Tongue (tissue), 1 donor: ENCODE measurements at regions not wholly inside any gene's neighbourhood (a gene's known extent, or its start where the extent isn't known, plus 50 kb on each side); places are given as distances from the start of the nearest gene placed in this dataset.

Experiments used
- DNase-seq: peaks from one replicate; pipeline ENCODE4 v3.0.0-alpha.2; 2015

DNA sequence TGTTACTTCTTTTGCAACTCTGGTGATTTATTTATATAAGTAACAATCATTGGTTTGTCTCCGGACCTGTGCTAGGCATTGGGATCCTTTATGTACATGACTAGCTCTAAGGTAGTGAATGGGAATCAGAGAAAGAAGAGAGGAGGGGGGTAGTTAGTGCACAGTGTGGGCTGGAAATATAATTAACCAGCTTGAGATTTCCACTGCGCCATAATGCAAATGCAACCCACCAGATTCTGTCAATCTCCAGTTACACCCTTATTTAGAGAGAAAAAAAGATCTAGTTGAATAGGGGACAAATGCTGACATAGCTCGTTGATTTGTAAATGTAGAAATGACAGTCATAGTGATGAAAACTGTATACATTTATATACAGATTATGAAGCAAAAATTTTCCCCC, 342.2 kb upstream of the SLC30A5 start:
- no peak for DNase-seq

DNA sequence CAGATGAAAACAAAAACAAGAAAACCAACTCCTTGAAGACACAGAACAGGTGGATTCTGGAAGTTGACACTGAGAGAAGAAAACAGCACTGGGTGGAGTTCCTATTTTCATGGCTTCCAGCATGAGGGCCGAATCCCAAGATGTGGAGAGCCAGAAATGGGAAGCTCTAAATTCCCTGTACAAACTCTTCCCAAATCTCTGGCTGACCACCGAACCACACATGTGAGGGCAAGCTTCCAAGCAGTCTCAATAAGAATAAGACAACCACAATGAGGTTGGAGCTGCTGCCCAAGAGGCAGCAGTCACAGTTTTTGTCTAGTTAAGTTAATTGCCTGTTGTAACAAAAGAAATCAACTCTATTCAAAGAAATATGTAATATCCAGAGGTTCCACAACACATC, 339.3 kb upstream of the SLC30A5 start:
- DNase-seq: no peak

DNA sequence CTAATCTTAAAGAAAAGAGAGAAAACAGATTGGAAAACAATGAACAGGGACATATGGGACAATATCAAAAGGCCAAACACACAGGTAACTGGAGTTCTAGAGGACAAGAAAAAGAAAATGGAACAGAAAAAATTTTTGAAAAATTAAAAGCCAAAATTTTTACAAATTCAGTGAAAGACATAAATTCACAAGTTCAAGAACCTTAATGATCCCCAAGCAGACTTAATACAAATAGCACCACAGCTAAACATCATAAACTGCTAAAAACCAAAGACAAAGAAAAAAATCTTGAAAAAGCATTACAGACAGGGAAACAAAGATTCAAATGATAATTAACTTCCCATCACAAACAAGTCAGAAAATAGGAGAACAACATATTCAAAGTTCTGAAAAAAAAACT, 338.5 kb upstream of the SLC30A5 start:
- no peak for DNase-seq

DNA sequence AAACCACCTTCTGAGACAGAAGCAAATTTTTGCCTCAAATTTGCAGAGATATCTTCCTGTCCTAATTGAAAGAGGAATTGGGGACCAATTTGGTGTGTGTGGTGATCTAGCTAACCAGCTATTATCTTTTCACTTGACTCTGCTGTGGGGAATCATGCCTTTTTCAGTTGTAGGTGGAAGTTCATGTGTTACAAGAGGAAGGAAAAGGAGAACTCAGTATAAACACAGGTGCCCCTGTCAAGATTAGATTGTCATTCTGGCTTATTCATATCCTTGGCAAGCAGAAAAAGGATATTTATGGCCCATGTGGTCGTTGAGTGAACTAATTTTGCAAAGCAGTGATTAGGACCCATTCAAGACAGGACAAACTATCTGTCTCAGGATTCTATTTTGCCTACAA, 336.8 kb upstream of the SLC30A5 start:
- no peak for DNase-seq

DNA sequence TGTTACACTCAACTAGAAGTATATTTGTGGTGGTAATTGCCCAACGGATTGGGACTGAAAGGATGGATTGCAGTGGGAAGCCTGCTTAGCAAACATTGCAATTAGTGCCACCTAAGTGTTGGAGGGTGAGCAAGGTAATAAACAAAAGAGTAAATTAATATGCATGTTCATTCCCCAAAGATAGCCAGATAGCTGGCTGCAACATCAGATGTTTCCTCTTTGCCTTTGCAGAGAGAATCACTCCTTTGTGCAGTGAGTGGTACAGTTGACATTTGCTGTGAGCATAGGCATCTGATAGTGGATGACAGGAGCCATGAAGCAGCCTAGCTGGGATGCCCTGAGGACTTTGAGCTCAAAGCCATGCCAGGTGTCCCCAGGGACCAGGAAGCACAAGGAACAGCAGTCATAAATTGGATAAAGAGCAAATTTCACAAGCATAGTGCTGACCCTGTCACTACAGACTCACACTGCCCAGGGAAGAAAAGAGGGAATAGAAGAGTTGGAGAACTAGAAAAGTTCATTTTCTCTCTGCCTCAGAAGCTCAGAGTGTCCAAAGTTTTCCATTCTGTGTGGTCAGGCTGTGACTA, 336.1 kb upstream of the SLC30A5 start:
- DNase-seq: no peak

DNA sequence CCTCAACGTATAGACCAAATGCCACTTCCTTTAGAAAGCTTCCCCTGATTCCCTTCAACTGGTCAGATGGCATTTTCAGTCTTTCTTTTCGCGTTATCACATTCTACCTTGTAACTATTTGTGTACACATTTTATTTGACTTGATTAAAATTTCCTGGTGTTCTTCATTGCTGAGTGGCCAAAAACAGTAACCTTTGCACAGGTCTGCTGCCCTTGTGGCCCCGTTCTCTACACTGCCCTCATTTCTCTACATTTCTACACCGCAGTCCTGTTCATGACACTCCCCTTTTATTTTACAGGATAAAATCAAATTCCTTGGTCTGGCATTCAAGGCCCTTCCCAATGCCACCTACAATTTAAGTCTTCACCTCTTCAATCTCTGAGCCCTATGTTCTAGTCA, 334.2 kb upstream of the SLC30A5 start:
- DNase-seq: no peak

DNA sequence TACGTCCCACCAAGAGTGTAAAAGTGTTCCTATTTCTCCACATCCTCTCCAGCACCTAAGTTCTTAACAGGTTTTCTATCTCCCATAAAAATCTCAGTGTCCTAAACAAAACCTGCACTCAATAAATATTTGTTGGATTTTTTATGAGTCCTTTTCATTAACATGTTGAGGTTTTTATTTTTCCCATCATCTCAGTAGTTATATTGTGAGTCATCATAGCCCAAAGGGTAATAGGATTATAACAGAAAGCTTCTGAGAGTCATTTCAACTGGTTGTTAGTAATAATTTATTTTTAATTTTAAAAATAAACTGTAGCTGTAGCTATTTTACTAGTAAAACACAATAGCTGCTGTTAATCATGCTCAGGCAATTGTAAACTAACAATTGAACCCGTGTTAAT, 331.6 kb upstream of the SLC30A5 start:
- DNase-seq: no peak

DNA sequence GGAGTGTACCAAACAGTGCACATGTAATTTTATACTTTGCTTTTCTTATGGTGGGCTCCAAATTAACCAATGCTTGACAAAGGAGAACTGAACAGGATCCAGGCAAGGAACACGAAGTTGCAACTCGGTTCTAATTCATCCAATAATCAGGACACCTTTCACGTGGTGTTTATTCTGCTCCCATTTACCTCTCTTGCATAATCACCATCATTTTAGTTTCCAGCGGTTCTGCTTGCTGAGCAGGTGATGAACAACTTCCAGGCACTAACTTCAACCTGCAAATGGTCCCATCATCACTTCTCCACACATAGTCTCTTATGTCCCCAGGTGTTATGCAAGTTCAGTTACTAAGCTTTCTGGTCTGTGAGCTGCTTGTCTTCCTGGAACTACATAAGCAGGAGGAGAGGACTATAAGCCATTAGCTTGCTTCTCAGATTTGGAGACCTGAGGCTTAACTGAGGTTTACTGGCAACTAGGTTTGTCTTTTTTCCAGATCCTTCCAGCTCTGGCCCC, 326.8 kb upstream of the SLC30A5 start:
- no peak for DNase-seq

DNA sequence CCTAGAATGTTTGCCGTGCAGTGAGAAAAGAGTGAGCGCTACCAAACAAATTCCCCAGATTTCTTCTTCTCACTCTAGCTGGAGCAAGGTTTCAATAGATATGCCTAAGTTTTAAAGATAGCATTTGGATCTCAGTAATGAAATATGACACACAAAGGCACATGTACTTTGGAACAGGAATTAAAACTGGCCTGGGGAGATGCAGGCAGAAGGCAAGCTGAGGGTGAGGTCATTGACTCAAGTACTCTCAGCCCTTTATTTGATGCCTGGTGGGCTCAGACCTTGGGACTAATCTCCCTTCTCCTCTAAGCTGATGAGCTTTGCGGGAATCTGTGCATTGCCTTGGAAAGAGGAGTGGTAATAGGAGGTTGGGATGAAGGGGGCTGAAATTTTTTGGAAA, 323.3 kb upstream of the SLC30A5 start:
- DNase-seq: peak; percentile 37

DNA sequence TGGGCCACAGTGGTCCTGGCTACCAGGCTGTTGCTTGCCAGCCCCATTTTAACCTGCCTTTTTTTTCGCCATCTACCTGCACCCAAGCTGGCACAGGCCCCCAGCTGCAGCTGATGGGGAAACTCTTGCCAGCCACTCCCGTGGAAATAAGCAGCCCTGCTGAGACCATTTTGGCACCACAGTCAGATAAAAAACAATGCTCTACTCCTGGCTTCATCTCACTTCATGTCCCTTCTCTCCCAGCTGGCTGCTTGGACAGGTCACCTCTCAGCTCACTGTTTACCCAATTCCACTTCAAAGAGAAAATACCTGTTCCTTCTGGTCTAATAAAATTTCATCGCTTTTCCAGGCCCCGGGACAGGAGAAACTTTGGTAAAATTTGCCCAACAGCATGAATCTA, 322.6 kb upstream of the SLC30A5 start:
- DNase-seq: no peak

DNA sequence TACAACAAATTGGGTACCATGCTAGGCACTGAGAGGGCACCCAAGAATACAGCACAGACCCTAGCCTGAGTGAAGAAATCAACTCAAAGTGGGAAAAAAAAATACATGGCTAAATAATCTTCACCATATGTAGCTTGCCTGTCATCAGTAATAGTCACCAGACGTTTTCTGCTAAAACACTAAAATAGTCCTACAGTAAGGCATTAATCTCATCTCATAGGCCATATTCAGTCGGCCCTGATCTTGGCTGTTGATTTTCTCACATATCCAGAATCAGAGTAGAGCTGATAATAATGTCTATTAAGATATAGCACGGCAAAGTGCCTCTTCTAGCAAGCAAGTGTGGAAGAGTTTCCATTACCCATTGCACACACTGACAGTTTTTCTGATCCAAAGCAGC, 322.1 kb upstream of the SLC30A5 start:
- DNase-seq: peak; percentile 25

DNA sequence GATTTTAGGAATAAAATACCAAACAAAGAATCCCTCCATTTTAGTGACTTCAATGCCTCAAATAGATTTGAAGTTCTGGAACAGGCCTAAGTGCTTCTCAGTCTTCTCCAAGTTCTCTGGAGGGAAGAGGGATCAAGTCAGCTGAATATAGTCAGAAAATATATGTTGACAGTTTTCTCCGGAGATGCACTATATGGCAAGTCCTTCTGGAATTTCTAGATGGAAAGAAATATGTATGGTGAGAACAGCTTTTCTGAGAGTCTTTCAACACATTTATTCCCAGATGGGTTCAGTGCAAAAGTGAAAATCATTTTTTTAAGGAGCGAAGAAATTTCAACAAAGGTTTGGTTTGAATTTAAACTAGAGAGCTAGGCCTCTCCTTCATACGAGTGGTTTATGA, 317.4 kb upstream of the SLC30A5 start:
- no peak for DNase-seq

DNA sequence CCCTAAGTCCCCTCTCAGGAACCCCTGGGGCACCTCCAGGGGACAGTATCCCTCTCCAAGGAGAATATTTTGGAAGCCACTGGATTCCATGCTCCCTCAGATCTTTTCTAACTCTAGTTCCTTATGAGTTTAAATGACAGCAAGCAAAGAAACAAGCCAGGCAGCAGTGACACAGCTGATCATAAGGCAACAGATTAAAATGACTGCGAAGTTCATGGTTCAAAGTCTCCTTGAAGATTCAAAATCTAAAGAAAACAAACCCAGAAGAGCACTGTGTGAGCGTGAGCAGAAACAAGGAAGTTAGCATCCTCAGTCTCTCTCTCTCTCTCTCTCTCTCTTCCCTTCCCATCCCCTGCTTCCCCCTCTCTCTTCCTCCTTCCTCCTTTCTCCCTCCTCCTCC, 316.7 kb upstream of the SLC30A5 start:
- no peak for DNase-seq

DNA sequence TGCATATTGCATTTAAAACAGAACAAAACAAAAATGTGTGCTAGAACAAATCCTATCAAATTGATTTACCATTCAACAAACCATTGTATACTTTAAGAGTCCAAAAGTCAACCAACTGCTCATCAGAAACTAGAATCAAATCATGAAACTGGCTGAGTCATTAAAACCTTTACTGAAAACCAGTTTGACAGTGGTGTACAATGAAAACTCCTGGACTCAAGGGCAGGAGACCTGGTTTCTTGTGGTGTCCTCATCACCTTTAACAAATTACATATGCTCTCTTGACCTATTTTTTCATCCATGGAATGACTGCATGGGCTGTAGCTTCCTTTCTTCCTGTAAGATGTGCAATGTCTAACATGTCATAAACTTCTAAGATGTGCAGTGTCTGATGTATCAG, 315.3 kb upstream of the SLC30A5 start:
- no peak for DNase-seq

DNA sequence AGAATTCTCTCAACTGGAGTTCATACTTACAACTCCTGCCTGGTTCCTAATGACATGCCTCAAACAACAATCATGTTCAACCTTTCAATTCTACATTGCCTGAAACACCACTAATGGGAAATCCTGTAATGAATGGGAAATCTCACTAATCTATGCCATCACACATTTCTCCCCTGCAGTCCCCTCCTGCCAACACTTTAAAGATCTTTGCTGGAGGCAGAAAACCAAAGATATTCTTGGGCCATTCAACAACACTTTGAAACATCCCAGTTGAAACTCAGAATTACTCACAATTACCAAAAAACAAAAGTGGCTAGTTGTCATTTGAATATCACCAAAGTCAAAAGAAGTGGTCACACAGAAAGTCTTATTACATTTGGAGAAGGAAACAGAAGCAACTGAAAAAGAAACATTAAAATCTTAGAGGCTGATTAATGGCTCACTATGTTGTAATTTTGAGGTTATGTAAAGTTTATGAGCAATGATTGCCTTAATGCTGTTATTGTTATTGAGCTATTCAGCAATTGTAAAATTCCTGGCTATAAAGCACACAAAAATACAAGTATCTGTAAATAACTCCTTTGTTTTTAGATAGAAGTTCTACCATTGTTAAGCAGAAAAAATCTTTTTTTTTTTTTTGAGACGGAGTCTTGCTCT, 313.4 kb upstream of the SLC30A5 start:
- DNase-seq: no peak

DNA sequence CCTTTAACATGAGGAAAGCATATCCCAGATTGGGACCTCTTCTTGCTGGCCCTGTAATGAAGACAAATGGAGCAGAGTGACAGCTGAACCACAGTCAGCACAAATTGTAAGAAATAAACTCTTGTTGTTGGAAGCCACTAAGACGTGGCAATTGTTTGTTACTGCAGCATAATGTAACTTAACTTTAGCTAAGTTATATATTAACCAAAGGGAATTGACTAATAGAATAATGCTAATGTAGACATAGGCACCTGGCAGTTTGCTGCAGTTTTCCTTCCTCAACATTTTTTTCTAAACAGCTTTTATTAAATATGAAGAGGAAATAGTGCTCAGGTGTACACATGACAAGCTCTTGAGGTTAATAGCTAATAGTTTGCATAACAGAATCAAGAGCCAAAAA, 300.7 kb upstream of the SLC30A5 start:
- no peak for DNase-seq

DNA sequence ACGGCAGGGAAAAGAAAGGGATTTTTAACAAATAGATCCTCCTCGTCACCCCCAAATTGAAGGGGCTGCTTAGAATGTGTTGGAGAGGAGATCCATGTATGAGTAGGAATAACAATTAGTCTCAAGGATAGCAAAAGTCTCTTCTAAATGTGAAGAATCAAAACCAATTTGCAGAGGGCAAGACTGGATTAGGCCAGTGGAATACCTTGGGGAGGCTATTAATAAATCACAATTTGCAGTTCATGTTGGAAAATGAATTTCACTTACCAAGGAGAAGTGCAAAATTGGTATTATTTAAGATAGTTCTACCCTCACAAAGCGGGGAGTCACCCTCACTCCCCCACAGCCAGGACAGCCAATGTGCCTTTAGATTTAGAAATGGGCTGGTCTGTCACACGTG, 299.8 kb upstream of the SLC30A5 start:
- DNase-seq: no peak

DNA sequence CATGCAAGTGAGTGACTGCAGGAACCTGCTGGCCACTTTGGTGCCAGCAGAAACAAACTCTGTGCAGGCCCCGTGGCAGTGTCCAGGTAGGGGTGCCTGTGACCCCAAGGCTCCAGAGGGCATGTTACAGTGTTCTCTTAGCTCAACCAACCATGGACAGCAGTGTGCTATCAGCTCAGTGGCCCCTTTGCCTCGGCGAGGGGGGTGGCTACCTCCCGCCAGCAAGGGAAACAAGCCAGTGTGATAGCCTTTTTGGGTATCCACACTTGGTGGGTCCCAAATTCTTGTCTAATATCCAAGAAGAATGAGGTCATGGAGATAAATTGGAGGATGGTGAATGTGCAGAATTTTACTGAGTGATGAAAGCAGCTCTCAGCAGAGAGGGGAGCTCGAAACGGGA, 298.6 kb upstream of the SLC30A5 start:
- no peak for DNase-seq

DNA sequence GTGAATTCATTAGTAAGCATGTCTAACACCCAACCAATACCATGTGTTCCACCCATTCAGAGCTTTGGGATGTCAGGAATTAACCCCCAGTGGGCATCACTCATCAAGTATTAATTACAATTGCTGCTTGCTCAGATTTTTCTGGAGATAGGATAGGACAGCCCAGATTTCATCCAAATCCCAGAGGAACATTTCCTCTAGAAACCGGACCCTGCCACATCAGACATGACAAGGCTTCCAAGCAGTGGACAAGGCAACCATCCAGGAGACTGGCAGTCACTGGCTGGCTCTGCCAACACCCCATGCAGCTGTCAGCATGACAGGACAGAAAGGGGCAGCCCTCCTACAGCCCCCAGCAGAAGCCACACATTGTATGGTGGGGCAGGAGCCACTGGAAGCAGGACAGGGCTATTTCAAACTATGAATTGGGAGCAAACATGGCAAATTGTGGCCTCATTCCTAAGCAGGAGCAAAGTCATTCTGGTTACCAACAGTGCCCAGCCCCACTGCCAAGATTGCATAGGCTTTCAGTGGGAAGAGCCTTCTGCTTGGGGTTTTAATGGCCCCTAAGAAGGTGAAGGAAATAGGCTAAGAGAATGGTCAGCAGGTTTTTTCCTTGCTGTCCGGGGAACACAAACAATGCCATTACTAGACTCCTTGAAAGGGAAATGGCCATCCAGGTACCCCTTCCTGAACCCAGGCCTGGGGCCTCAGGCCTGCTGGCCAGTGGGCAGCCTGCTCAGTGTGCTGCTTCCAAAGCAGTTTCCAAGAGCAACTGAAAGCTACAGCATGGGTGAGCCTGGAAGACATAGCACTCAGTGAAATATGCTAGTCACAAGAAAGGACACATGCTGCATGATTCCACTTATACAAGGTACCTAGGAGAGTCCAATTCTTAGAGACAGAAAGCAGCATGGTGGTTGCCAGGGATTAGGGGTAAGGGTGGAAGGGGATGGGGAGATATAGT, 294.7 kb upstream of the SLC30A5 start:
- DNase-seq: no peak

DNA sequence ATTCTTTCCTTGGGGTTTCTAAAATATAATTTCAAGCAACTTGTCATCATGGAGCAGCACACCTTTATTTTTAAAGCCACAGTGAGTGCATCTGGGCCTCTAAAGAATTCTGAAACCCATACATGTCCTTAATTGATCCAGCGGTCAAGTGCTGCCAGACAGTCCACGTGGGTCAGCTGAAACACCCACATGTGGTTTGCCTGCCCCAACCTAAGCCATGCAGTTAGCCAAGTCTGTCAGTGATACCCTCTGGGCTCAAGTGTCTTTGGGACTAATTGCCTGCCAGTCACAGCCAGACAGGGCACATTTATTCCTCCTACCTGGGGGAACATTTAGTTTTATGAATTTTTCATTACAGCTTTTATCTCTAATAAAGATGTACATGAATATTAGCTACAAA, 291.4 kb upstream of the SLC30A5 start:
- DNase-seq: no peak

DNA sequence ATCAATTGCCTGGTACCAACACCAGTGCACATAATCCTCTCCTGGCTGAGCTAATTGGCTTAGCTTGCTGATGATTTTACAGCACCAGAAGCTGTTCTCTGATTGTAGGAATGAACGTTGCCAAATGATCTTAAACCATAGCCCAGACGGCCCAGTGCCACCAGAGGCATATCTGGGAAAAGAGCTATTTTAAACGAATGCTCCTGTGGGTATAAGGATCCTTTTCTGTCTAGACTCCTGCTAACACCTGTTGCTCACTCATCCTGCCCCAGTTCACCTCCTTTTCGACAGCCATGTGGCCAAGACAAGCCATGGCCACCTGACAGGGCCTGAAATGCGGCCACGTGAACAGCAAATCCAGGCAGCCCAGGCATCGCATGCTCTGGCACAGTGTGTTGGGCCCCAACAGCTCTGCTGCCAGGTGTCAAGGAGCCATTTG, 289.9 kb upstream of the SLC30A5 start:
- DNase-seq: peak; percentile 2

DNA sequence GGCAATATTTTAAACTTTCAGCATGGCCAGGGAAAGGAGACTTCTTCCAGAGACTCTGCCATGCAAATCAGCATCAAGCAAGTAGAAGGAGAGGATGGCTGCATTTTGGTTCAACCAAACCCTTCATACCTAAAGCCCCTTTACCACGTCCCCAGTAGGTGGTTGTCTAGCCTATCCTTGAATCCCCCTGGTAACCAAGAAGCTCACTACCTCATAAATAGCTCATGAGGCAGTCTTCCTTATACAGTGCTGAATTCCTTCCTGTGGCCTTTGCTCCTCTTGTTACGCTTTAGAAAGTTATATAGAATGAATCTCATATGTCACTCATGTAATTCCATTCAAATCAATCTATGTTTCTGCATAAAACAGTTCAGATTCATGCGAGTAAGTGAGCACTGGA, 289.5 kb upstream of the SLC30A5 start:
- DNase-seq: no peak

DNA sequence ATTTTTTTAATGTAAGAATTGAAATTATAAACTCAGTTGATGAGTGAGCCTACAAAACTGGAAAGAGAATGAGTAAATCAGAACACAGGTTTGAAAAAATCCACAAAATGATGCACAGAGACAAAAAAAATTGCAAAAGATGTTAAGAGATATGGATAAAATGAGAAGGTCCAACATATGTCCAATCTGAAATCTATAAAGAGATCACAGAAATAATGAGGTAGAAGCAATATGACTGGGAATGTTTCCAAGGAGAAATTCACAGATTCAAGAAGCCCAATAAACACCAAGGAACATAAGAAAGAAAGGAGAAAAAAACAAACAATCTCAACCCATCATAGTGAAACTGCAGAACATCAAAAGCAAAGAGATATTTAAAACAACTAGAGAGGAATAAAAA, 288.4 kb upstream of the SLC30A5 start:
- no peak for DNase-seq
